Esophagus squamous epithelium (tissue), 4 donors: ENCODE measurements at regions not wholly inside any gene's neighbourhood (a gene's known extent, or its start where the extent isn't known, plus 50 kb on each side); places are given as distances from the start of the nearest gene placed in this dataset.

Source experiments
- POLR2A ChIP-seq, 4 donors: fragments of 450-650 bp; IDR thresholded peaks; one replicate each; pipeline ENCODE4 v1.6.1; 2017; ENCODE audit warnings: antibody characterized with exemption in 4 of 4, mild to moderate bottlenecking in 4 of 4, moderate library complexity in 3 of 4
- TF ChIP-seq, protein P1 (sequence below), 6 experiments: fragments of 450-650 bp in 4 of 6; fragments of 200-600 bp in 2 of 6; sonication (generic) in 2 of 6; IDR thresholded peaks; one replicate each; pipeline ENCODE4 v1.5.1; 2016 to 2019; ENCODE audit warnings: antibody characterized with exemption in 6 of 6, mild to moderate bottlenecking in 4 of 6, moderate library complexity in 4 of 6

DNA sequence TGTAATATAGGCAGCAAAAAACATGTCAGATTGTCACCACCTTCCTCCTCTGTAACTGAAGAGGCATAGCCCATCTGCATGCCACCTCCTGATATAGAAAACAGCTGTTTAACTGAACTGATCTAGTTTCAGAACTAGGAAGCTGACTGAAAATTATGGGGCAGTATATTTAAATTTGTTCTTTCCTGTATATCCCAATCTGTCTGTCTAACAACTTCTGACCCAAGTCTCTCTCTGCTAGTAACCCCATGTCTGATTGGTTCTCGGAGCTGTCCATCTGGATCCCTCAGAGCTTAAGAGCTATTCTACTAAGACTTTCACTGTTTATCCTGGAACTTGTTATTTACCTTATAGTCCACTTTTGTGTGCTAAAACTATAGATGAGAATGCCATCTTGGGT, 68.2 kb upstream of the SLC35G4 start:
- TF ChIP-seq, protein P1, sequence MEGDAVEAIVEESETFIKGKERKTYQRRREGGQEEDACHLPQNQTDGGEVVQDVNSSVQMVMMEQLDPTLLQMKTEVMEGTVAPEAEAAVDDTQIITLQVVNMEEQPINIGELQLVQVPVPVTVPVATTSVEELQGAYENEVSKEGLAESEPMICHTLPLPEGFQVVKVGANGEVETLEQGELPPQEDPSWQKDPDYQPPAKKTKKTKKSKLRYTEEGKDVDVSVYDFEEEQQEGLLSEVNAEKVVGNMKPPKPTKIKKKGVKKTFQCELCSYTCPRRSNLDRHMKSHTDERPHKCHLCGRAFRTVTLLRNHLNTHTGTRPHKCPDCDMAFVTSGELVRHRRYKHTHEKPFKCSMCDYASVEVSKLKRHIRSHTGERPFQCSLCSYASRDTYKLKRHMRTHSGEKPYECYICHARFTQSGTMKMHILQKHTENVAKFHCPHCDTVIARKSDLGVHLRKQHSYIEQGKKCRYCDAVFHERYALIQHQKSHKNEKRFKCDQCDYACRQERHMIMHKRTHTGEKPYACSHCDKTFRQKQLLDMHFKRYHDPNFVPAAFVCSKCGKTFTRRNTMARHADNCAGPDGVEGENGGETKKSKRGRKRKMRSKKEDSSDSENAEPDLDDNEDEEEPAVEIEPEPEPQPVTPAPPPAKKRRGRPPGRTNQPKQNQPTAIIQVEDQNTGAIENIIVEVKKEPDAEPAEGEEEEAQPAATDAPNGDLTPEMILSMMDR (IDR thresholded peaks at IDR 0.05) = no peak
- no peak for TF ChIP-seq POLR2A (IDR thresholded peaks at IDR 0.05)
